CD14-positive monocyte (primary cell): ENCODE measurements at regions not wholly inside any gene's neighbourhood (a gene's known extent, or its start where the extent isn't known, plus 50 kb on each side); places are given as distances from the start of the nearest gene placed in this dataset.

ENCODE experiments used
- DNase-seq, 3 donors: peaks; one replicate each; pipeline ENCODE4 v3.0.0-alpha.2; 2011 to 2022
- H2AFZ ChIP-seq: 2 replicates; pipeline ENCODE4 v1.6.0; 2012; ENCODE audit warnings: mild to moderate bottlenecking, low read depth, low read length, inconsistent platforms; ENCODE audit not compliant: insufficient read depth, poor library complexity, severe bottlenecking
- H3K27ac ChIP-seq, 2 donors: 1 replicate in 1 of 2; 2 replicates in 1 of 2; pipeline ENCODE4 v1.5.1; 2012 to 2013; ENCODE audit warnings: low read length in 2 of 2, control low read depth in 1 of 2, inconsistent platforms in 1 of 2, low read depth in 1 of 2, mild to moderate bottlenecking in 1 of 2
- H3K27me3 ChIP-seq, 2 donors: one replicate each; pipeline versions ENCODE4 v1.6.0 to v1.6.1; 2011 to 2013; ENCODE audit warnings: low read length in 2 of 2; ENCODE audit not compliant: control insufficient read depth in 2 of 2, insufficient read depth in 2 of 2
- H3K36me3 ChIP-seq, 2 donors: replicated peaks in 1 of 2; 1 replicate in 1 of 2; 2 replicates in 1 of 2; pipeline versions ENCODE4 v1.5.1 to v1.6.1; 2012 to 2013; ENCODE audit warnings: low read length in 2 of 2, control low read depth in 1 of 2, inconsistent platforms in 1 of 2, mild to moderate bottlenecking in 1 of 2; ENCODE audit not compliant: insufficient read depth in 2 of 2, control insufficient read depth in 1 of 2
- H3K4me1 ChIP-seq, 2 donors: 1 replicate in 1 of 2; 2 replicates in 1 of 2; pipeline versions ENCODE4 v1.5.1 to v1.6.1; 2012 to 2013; ENCODE audit warnings: low read length in 2 of 2, control low read depth in 1 of 2, inconsistent platforms in 1 of 2, mild to moderate bottlenecking in 1 of 2, moderate library complexity in 1 of 2; ENCODE audit not compliant: insufficient read depth in 2 of 2, control insufficient read depth in 1 of 2
- H3K4me2 ChIP-seq: replicated peaks from 2 replicates; pipeline ENCODE3; 2012; ENCODE audit warnings: low read length, moderate library complexity, mild to moderate bottlenecking; ENCODE audit not compliant: poor library complexity, severe bottlenecking; ENCODE audit errors: extremely low read depth
- H3K4me3 ChIP-seq, 3 experiments: fragments of 200-600 bp in 1 of 3; sonication (generic) in 1 of 3; replicated peaks in 1 of 3; 1 replicate in 2 of 3; 2 replicates in 1 of 3; pipeline ENCODE4 v1.5.1; 2011 to 2013; ENCODE audit warnings: low read length in 3 of 3, mild to moderate bottlenecking in 3 of 3, control low read depth in 2 of 3, low read depth in 2 of 3, inconsistent platforms in 1 of 3, moderate library complexity in 1 of 3
- H3K79me2 ChIP-seq: 2 replicates; pipeline ENCODE4 v1.6.0; 2012; ENCODE audit warnings: mild to moderate bottlenecking, control low read depth, inconsistent platforms, low read length, moderate library complexity; ENCODE audit not compliant: insufficient read depth
- H3K9ac ChIP-seq: 2 replicates; pipeline ENCODE4 v1.6.0; 2017; ENCODE audit warnings: low read length, mild to moderate bottlenecking; ENCODE audit not compliant: insufficient read depth, poor library complexity, severe bottlenecking
- H3K9me3 ChIP-seq, 2 donors: replicated peaks in 1 of 2; 1 replicate in 1 of 2; 2 replicates in 1 of 2; pipeline versions ENCODE4 v1.5.1 to v1.6.1; 2012 to 2013; ENCODE audit warnings: low read length in 2 of 2, control low read depth in 1 of 2; ENCODE audit not compliant: control insufficient read depth in 1 of 2, insufficient read depth in 1 of 2
- H4K20me1 ChIP-seq: 2 replicates; pipeline ENCODE4 v1.6.0; 2012; ENCODE audit warnings: mild to moderate bottlenecking, low read length, control low read depth, moderate library complexity; ENCODE audit not compliant: insufficient read depth
- H3K27ac Mint-ChIP-seq, 7 donors: one replicate each; pipeline ENCODE4 v1.8.0; 2020; ENCODE audit warnings: mild to moderate bottlenecking in 7 of 7, mixed read lengths in 7 of 7, moderate library complexity in 6 of 7, inconsistent platforms in 2 of 7
- H3K27me3 Mint-ChIP-seq, 3 donors: one replicate each; pipeline ENCODE4 v1.8.0; 2021 to 2022; ENCODE audit warnings: low read depth in 3 of 3, mild to moderate bottlenecking in 3 of 3, mixed read lengths in 3 of 3, moderate library complexity in 3 of 3, inconsistent platforms in 1 of 3
- H3K36me3 Mint-ChIP-seq, 2 donors: one replicate each; pipeline ENCODE4 v1.8.0; 2020; ENCODE audit warnings: mixed read lengths in 2 of 2, inconsistent platforms in 1 of 2, mild to moderate bottlenecking in 1 of 2
- H3K4me1 Mint-ChIP-seq: one replicate; pipeline ENCODE4 v1.8.0; 2020; ENCODE audit warnings: mild to moderate bottlenecking, mixed read lengths
- H3K4me3 Mint-ChIP-seq, 2 donors: one replicate each; pipeline ENCODE4 v1.8.0; 2020; ENCODE audit warnings: mild to moderate bottlenecking in 2 of 2, mixed read lengths in 2 of 2, moderate library complexity in 1 of 2
- H3K9me3 Mint-ChIP-seq, 7 donors: one replicate each; pipeline ENCODE4 v1.8.0; 2020 to 2022; ENCODE audit warnings: mixed read lengths in 7 of 7, mild to moderate bottlenecking in 6 of 7, moderate library complexity in 6 of 7, inconsistent platforms in 2 of 7
- CTCF ChIP-seq: fragments of 200-600 bp; IDR thresholded peaks from one replicate; pipeline ENCODE4 v1.8.0; 2022; ENCODE audit warnings: antibody characterized with exemption, mild to moderate bottlenecking
- WGBS: methylation state at CpG from one replicate; pipeline ENCODE4 v1.1.5; 2013; ENCODE audit warnings: missing lambda C conversion rate; ENCODE audit not compliant: insufficient coverage; 5-methylcytosine and 5-hydroxymethylcytosine counted together
- intact Hi-C, 2 donors: fragments of 100-400 bp; cut with micrococcal nuclease; formaldehyde crosslinking; loops; one replicate each; pipeline versions ENCODE4 v1.15.0 to v1.15.1; 2023

DNA sequence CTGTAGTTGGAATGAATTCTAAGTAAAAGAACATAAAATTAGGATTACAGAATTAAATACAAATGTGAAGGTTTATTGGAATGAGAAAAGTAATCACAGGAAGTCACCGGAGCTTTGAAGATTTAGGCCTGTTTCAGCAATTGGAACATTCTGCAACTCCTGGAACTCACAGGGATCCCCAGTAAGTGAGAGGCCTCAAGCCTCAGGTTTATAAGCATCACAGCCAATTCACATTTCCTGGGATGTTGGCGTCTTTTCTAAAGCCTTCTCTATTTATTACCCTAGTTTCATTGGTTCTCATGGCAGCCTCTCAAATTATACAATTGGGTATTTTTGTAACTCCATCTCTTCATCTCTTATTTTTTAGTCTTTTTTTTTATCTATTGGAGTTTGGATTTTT lies 90.4 kb upstream of the HIVEP1 start:
- H3K4me3 Mint-ChIP-seq: no peak overlapping the region
- no peaks in the 10 kb centered on the region for H3K27me3 ChIP-seq
- peaks cover 2% of the 10 kb centered on the region in 3 donors for H3K27me3 Mint-ChIP-seq
- intact Hi-C loops: no loop called here
- H2AFZ ChIP-seq: no peak overlapping the region
- H3K4me1 Mint-ChIP-seq: peaks cover 2% of the 10 kb centered on the region
- H3K4me1 ChIP-seq: no peaks in the 10 kb centered on the region
- H3K27ac ChIP-seq: no peak overlapping the region
- no peaks in the 10 kb centered on the region for H3K36me3 Mint-ChIP-seq
- WGBS: 100% methylated on average over 1 of the region's 2 CpGs
- H3K36me3 ChIP-seq: no peaks in the 10 kb centered on the region
- no peak for TF ChIP-seq CTCF
- no peak overlapping the region for H3K4me3 ChIP-seq
- peaks cover 0 to 5% (median 0%) of the 10 kb centered on the region in 7 donors for H3K9me3 Mint-ChIP-seq
- H3K4me2 ChIP-seq: no peak overlapping the region
- H3K27ac Mint-ChIP-seq: no peak overlapping the region
- no peak overlapping the region for H3K9ac ChIP-seq
- no peaks in the 10 kb centered on the region for H3K79me2 ChIP-seq
- no peak for DNase-seq
- no peaks in the 10 kb centered on the region for H3K9me3 ChIP-seq
- no peaks in the 10 kb centered on the region for H4K20me1 ChIP-seq

GRCh38 chr6:11921017-11921438 lies 91.1 kb upstream of the HIVEP1 start:
- peak overlapping the region in 1 of 7 donors; percentile 55 for H3K27ac Mint-ChIP-seq
- no peaks in the 10 kb centered on the region for H3K9me3 ChIP-seq
- no peak overlapping the region for H3K4me3 ChIP-seq
- H3K9me3 Mint-ChIP-seq: peaks cover 0 to 5% (median 0%) of the 10 kb centered on the region in 7 donors
- no peaks in the 10 kb centered on the region for H3K27me3 ChIP-seq
- H3K36me3 Mint-ChIP-seq: no peaks in the 10 kb centered on the region
- H3K79me2 ChIP-seq: no peaks in the 10 kb centered on the region
- peaks cover 0 to 5% (median 0%) of the 10 kb centered on the region in 3 donors for H3K27me3 Mint-ChIP-seq
- H3K4me1 Mint-ChIP-seq: no peaks in the 10 kb centered on the region
- H3K4me1 ChIP-seq: no peaks in the 10 kb centered on the region
- TF ChIP-seq CTCF: no peak
- no peaks in the 10 kb centered on the region for H4K20me1 ChIP-seq
- H3K9ac ChIP-seq: no peak overlapping the region
- no peaks in the 10 kb centered on the region for H3K36me3 ChIP-seq
- no peak overlapping the region for H3K27ac ChIP-seq
- H2AFZ ChIP-seq: no peak overlapping the region
- intact Hi-C loops: no loop called here
- DNase-seq: no peak
- no peak overlapping the region for H3K4me3 Mint-ChIP-seq
- no peak overlapping the region for H3K4me2 ChIP-seq
- 92% methylated on average over 4 of the region's 5 CpGs for WGBS
